Mesothelial cell of epicardium (in vitro differentiated cells): ENCODE measurements at regions not wholly inside any gene's neighbourhood (a gene's known extent, or its start where the extent isn't known, plus 50 kb on each side); places are given as distances from the start of the nearest gene placed in this dataset.

Source experiments
- DNase-seq, 2 experiments: peaks; one replicate each; pipeline ENCODE4 v3.0.0; 2021; ENCODE audit warnings: low spot score in 2 of 2; ENCODE audit not compliant: unreplicated experiment in 2 of 2
- H3K27ac Mint-ChIP-seq: 2 replicates; pipeline ENCODE4 v1.8.0; 2021; ENCODE audit warnings: mixed read lengths
- H3K27me3 Mint-ChIP-seq: 2 replicates; pipeline ENCODE4 v1.8.0; 2021; ENCODE audit warnings: low read depth, mixed read lengths
- H3K36me3 Mint-ChIP-seq: 2 replicates; pipeline ENCODE4 v1.8.0; 2021; ENCODE audit warnings: mixed read lengths
- H3K4me1 Mint-ChIP-seq: 2 replicates; pipeline ENCODE4 v1.8.0; 2021; ENCODE audit warnings: mixed read lengths
- H3K4me3 Mint-ChIP-seq: 2 replicates; pipeline ENCODE4 v1.8.0; 2021; ENCODE audit warnings: mild to moderate bottlenecking, moderate library complexity, mixed read lengths
- H3K9me3 Mint-ChIP-seq: 2 replicates; pipeline ENCODE4 v1.8.0; 2021; ENCODE audit warnings: mixed read lengths
- TF ChIP-seq, protein P1 (sequence below): fragments of 200-600 bp; sonication (generic); IDR thresholded peaks from one replicate; pipeline ENCODE4 v1.5.0; 2021; ENCODE audit warnings: antibody characterized with exemption; ENCODE audit not compliant: unreplicated experiment

DNA sequence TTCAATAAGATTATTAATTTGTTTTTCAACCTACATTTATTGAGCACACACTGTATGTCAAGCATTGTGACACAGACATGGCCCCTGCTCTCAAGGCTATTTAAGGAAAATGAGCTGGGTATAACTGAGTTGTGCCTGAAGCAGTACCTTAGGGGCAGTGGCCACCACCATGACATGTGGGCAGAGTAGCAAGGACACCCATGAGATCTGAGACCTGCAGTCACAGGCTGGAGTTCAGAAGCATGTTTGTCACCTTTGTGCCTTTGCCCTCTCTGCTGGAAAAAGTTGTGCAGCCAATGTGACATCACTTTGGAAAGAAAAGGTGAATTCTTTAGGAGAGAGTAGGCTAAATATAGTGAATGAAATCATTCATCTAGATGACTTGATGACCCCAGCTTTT, 501.3 kb downstream of the BCOR start:
- Mint-ChIP-seq H3K27ac (no peak overlapping the region), H3K4me3 (no peak overlapping the region), H3K4me1 (no peaks in the 10 kb centered on the region), H3K36me3 (no peaks in the 10 kb centered on the region), H3K27me3 (no peaks in the 10 kb centered on the region), H3K9me3 (peaks cover 16% of the 10 kb centered on the region)
- TF ChIP-seq, protein P1, sequence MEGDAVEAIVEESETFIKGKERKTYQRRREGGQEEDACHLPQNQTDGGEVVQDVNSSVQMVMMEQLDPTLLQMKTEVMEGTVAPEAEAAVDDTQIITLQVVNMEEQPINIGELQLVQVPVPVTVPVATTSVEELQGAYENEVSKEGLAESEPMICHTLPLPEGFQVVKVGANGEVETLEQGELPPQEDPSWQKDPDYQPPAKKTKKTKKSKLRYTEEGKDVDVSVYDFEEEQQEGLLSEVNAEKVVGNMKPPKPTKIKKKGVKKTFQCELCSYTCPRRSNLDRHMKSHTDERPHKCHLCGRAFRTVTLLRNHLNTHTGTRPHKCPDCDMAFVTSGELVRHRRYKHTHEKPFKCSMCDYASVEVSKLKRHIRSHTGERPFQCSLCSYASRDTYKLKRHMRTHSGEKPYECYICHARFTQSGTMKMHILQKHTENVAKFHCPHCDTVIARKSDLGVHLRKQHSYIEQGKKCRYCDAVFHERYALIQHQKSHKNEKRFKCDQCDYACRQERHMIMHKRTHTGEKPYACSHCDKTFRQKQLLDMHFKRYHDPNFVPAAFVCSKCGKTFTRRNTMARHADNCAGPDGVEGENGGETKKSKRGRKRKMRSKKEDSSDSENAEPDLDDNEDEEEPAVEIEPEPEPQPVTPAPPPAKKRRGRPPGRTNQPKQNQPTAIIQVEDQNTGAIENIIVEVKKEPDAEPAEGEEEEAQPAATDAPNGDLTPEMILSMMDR = no peak
- DNase-seq = no peak

DNA sequence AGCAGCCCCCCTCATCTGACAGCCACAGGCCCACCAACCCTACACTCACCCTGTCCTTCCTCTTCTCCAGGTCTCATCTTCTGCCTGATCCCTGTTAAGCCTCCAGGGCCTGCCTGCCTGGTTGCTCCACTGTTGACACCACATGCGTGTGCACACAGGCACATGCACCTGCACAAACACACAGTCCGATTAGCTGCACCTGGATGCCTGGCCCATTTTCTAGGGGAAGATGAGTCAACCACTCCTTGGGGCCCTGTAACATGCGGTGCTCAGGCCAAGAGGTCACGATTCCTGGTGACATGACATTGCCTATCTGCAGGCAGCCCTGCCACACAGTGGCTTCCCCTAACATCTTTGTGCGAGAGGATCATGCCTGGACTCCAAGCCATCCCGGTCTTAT, 498.4 kb downstream of the BCOR start:
- H3K27me3 Mint-ChIP-seq = no peaks in the 10 kb centered on the region
- TF ChIP-seq, protein P1 = no peak
- peaks cover 16% of the 10 kb centered on the region for H3K4me1 Mint-ChIP-seq
- DNase-seq = no peak
- H3K9me3 Mint-ChIP-seq = peaks cover 11% of the 10 kb centered on the region
- H3K4me3 Mint-ChIP-seq = no peak overlapping the region
- H3K27ac Mint-ChIP-seq = no peak overlapping the region
- no peaks in the 10 kb centered on the region for H3K36me3 Mint-ChIP-seq

DNA sequence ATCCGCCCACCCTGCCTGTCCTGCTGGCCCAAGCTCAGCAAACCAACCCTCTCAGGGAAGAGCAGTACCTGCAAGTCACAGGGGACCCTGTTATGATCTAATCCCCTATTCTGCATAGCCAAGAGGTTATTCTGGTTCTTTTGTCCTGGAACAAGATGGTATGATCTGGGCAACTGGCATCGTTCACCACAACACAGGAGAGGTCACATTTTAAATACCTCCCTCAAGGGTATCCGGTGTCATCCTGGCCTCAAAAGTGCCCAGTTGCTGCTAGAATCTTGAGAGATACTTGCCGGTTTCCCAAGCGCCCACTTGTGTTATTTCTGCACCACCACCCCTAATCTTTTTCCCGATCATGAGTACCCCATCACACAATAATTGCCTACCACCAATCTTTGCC, 497.5 kb downstream of the BCOR start:
- TF ChIP-seq, protein P1 = no peak
- Mint-ChIP-seq H3K36me3 (no peaks in the 10 kb centered on the region), H3K4me1 (peaks cover 16% of the 10 kb centered on the region), H3K9me3 (peaks cover 7% of the 10 kb centered on the region), H3K27me3 (no peaks in the 10 kb centered on the region), H3K27ac (no peak overlapping the region), H3K4me3 (no peak overlapping the region)
- no peak for DNase-seq

DNA sequence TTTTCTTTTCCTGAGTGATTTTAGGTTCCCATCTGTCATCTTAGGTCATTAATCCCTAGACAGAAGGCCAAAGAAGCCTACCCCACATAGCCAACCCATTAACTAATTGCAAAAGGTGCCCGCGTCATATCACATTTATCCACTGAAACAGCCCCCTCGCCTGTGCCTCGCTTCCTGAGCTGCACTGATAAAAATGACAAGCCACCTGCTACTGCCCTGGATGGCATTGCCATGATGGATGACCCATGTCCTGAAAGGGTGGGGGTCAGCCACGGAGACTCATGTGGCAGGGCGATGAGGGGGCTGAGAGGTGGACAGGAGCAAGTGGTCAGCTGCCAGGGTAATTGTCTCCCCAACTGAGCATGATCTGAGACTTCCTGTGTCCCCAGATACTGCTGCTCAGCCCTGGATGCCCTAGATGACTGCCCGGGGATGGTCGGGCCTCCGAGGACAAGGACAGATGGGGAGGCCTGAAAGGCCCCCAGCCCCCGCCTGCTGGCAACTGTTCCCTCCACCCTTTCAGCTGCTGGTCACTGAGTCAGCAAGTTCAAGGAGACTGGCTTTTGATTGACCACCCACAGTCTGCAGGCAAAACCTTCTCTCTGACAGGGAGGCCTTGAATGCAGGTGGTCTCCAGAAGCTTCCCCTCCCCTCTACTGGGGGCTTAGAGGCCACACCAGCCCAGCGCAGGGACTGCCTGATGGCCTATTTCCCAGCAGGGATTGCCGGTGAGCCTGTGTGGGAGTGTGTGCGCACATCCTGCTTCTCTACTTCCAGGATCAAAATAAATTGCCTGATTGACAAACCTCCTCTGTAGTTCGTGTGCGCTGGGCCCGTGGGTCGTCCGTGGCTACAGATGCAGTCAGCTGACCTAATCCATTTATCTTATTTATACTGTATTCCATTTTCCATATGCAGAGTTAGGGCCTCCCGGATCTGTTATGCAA, 496.3 kb downstream of the BCOR start:
- Mint-ChIP-seq H3K4me1 (peaks cover 16% of the 10 kb centered on the region), H3K9me3 (peaks cover 4% of the 10 kb centered on the region), H3K27me3 (no peaks in the 10 kb centered on the region), H3K27ac (no peak overlapping the region), H3K4me3 (no peak overlapping the region), H3K36me3 (no peaks in the 10 kb centered on the region)
- TF ChIP-seq, protein P1 = no peak
- no peak for DNase-seq

DNA sequence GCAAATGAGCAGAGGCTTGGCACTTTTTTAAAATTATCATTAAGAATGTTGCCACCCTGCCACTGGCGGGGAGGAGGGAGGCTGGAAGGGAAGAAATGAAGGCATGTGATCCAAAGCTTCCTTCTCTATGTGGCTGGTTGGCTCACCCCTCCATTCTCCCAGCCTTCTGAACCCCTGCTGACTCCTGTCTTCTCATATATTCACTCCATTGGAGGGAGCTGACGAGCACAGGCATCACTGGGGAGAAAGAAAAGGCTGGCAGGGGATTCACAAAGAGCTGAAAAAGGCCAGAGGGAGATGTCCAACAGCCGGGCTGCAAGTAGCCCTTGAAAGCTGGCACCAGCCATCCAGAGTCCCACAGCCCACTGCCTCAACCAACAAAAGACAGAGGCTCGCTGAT, 495.6 kb downstream of the BCOR start:
- Mint-ChIP-seq H3K27ac (no peak overlapping the region), H3K4me3 (no peak overlapping the region), H3K4me1 (peaks cover 16% of the 10 kb centered on the region), H3K9me3 (peaks cover 11% of the 10 kb centered on the region), H3K27me3 (no peaks in the 10 kb centered on the region), H3K36me3 (no peaks in the 10 kb centered on the region)
- DNase-seq = no peak
- TF ChIP-seq, protein P1 = no peak
